ENCODE measurements at regions not wholly inside any gene's neighbourhood (a gene's known extent, or its start where the extent isn't known, plus 50 kb on each side); places are given as distances from the start of the nearest gene placed in this dataset.

DNA sequence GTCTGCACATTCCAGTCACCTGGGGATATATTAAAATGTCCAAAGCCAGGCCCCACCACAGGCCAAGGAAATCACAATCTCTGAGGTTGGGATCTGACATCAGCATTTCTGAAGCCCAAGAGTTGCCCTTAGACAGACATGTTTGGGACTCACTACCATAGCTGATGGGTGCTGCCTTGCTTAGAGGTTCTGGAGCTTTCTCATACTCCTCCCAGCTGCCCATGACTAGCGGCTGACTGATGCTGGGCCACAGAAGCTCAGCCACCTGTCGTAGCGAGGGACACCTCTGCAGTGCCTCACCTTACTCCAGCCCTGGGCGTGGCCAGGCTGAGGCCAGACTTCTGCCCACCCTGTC, 58.8 kb upstream of the XCR1 start:
- no peak for DNase-seq (ENCODE audit: insufficient read length, low spot score)
- TF ChIP-seq, protein P1, sequence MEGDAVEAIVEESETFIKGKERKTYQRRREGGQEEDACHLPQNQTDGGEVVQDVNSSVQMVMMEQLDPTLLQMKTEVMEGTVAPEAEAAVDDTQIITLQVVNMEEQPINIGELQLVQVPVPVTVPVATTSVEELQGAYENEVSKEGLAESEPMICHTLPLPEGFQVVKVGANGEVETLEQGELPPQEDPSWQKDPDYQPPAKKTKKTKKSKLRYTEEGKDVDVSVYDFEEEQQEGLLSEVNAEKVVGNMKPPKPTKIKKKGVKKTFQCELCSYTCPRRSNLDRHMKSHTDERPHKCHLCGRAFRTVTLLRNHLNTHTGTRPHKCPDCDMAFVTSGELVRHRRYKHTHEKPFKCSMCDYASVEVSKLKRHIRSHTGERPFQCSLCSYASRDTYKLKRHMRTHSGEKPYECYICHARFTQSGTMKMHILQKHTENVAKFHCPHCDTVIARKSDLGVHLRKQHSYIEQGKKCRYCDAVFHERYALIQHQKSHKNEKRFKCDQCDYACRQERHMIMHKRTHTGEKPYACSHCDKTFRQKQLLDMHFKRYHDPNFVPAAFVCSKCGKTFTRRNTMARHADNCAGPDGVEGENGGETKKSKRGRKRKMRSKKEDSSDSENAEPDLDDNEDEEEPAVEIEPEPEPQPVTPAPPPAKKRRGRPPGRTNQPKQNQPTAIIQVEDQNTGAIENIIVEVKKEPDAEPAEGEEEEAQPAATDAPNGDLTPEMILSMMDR (IDR thresholded peaks at IDR 0.05; ENCODE audit: insufficient read depth, missing control alignments), result no peak
- no peak for FAIRE-seq

GRCh38 chr3:46085421-46086082, 58.3 kb upstream of the XCR1 start:
- TF ChIP-seq, protein P1 (IDR thresholded peaks at IDR 0.05; ENCODE audit: insufficient read depth, missing control alignments), result no peak

DNA sequence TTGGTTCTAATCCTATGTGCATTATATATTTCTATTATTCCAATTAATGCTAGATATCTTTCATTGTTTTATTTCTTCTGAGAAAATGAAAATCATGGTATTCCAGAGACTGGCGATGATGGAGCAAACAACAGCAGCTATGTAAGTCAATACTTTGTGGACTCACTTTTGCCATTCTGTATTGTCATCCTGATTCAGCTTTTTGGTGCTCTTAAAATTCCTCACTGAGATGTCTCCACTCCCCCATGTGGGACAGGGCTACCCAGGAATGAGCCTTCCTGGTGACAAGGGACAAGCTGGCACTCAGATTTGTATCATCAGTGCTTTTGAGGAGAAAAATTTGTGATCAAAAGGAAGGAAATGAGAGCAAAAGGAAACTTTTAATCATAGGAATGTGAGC, 56.7 kb upstream of the XCR1 start:
- DNase-seq (ENCODE audit: insufficient read length, low spot score), result no peak
- TF ChIP-seq, protein P1 (IDR thresholded peaks at IDR 0.05; ENCODE audit: insufficient read depth, missing control alignments), result no peak
- FAIRE-seq, result no peak

More at GRCh38 chr3:46085421-46086082, 58.3 kb upstream of the XCR1 start:
- FAIRE-seq (no peak), DNase-seq (ENCODE audit: insufficient read length, low spot score) (no peak)

DNA sequence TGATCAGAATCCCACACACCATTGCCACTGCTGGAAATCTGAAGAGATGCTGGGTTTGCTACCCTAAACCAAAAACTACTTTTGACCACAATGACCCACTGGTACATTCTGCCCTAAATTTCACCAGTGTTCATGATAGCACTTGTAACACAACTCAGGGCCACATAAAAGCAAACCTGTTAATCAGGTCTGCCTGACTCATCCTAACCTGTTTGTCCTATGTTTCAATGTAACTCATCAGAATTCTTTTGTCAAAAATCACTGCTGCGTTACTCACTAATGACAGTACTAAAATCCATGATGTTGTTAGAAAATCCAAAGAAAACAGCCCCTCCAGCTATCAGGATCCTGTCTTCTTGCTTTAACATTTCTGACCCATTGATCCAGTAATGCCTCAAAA, 55.6 kb upstream of the XCR1 start:
- DNase-seq (ENCODE audit: insufficient read length, low spot score) (no peak), FAIRE-seq (no peak)
- TF ChIP-seq, protein P1 (IDR thresholded peaks at IDR 0.05; ENCODE audit: insufficient read depth, missing control alignments), result no peak

DNA sequence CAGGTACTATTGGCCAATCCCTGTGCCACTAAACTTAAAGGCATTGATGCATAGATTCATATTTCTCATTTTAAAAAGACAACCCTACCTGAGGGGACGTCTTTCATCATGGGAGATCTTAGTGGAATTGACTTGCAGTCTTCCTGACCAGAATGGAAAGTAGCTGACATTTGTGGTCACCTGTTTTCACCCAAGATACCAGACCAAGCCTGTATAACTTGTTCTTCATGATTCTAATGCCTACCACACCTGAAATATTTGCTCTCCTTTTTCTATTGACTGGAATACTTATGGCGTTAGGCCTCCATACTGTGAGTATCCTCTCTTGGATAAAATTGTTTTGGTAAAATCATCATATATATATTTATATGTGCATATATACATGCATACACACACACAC, 54.7 kb upstream of the XCR1 start:
- DNase-seq (ENCODE audit: insufficient read length, low spot score) (no peak), FAIRE-seq (no peak)
- TF ChIP-seq, protein P1 (IDR thresholded peaks at IDR 0.05; ENCODE audit: insufficient read depth, missing control alignments), result no peak

DNA sequence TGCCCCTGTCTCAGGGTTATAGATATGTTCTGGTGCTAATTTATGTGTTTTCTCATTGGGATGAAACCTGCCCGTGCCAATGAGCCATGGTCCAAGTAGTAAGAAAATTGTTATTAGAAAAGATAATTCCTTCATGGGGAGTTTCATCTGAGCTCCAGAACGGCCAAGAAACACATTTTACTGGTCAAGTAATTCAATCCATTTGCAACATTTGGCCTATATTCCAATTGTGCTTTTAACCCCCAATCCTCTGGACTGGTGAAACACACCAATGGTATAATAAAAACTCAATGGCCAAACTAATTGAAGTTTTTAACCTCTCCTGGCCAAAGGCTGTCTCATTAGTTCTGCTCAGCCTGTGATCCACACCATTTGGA, 53.7 kb upstream of the XCR1 start:
- no peak for DNase-seq (ENCODE audit: insufficient read length, low spot score)
- no peak for FAIRE-seq
- TF ChIP-seq, protein P1 (IDR thresholded peaks at IDR 0.05; ENCODE audit: insufficient read depth, missing control alignments), result no peak

DNA sequence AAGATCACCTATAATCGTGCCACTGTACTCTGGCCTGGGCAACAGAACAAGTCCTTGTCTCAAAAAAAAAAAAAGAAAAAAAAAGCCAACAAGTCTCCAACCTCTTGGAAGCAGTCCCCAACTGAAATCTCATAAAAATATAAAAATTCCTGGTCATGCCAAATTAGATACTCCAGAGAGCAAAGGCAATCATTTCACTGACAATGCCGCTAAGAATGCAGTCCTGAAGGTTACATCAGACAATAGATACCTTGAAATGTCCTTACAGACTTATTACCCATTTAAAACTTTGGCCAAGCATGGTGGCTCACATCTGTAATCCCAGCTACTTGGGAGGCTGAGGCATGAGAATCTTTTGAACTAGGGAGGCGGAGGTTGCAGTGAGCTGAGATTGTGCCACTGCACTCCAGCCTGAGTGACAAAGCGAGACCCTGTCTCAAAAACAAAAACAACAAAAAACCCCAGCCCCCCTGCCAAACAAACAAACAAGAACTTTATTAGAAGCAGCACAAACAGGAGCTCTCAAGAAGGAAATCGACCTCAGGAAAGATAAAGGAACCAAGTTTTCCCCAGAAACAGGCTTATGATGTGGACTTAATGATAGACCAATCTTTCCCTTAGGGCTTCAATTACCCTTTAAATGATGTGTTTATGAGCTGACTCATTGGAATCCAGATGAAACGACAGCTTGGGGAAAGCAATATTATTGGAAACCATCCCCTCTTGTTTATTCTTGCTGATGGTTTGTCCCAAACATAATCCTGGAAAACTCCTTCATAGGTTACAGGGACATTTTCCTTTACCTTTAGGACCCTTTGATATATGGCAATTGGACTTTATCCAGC, 53.1 kb upstream of the XCR1 start:
- DNase-seq (ENCODE audit: insufficient read length, low spot score) (no peak), FAIRE-seq (no peak)

More for the DNA sequence above, 53.1 kb upstream of the XCR1 start:
- TF ChIP-seq, protein P1 (IDR thresholded peaks at IDR 0.05; ENCODE audit: insufficient read depth, missing control alignments), result no peak
